ENCODE measurements at regions not wholly inside any gene's neighbourhood (a gene's known extent, or its start where the extent isn't known, plus 50 kb on each side); places are given as distances from the start of the nearest gene placed in this dataset.

GRCh38 chr6:133017581-133017980 is 203.2 kb downstream of the RPS12 start:
- no peak for TF ChIP-seq CTCF (IDR thresholded peaks at IDR 0.05; ENCODE audit: control extremely low read depth, extremely low read depth)

GRCh38 chr6:133026705-133027104 is 212.3 kb downstream of the RPS12 start:
- H3K36me3 ChIP-seq (ENCODE audit: control insufficient read depth in 4 of 4, insufficient read depth in 4 of 4, low read length in 4 of 4), result no peaks in the 10 kb centered on the region
- ATAC-seq (ENCODE audit: insufficient read depth, low FRiP score) (no peak), DNase-seq (no peak)
- no peaks in the 10 kb centered on the region for H3K4me1 ChIP-seq (ENCODE audit: control insufficient read depth in 5 of 5, insufficient read depth in 5 of 5, low read length in 5 of 5)
- no peak overlapping the region for H3K9ac ChIP-seq (ENCODE audit: insufficient read depth in 1 of 2, low read length in 2 of 2)
- no peaks in the 10 kb centered on the region for H3K27me3 ChIP-seq (ENCODE audit: control insufficient read depth in 3 of 3, insufficient read depth in 3 of 3, low read length in 2 of 3)
- 96% methylated on average over 2 of the region's 2 CpGs; no CpG with 5 or more reads in 1 of the 2 donors for WGBS, 2 donors
- no peak for TF ChIP-seq CTCF (IDR thresholded peaks at IDR 0.05; ENCODE audit: control extremely low read depth, extremely low read depth)
- no peaks in the 10 kb centered on the region for H3K9me3 ChIP-seq (ENCODE audit: control insufficient read depth in 4 of 4, insufficient read depth in 3 of 4, low read length in 3 of 4)
- H3K4me3 ChIP-seq, result no peak overlapping the region
- no peak overlapping the region for H3K27ac ChIP-seq (ENCODE audit: low read depth in 1 of 2, low read length in 1 of 2)

More at GRCh38 chr6:133017581-133017980, 203.2 kb downstream of the RPS12 start:
- H3K9ac ChIP-seq (ENCODE audit: insufficient read depth in 1 of 2, low read length in 2 of 2), result no peak overlapping the region
- peaks cover 0 to 11% (median 0%) of the 10 kb centered on the region in 5 donors for H3K4me1 ChIP-seq (ENCODE audit: control insufficient read depth in 5 of 5, insufficient read depth in 5 of 5, low read length in 5 of 5)
- H3K36me3 ChIP-seq (ENCODE audit: control insufficient read depth in 4 of 4, insufficient read depth in 4 of 4, low read length in 4 of 4), result no peaks in the 10 kb centered on the region
- no peak overlapping the region for H3K27ac ChIP-seq (ENCODE audit: low read depth in 1 of 2, low read length in 1 of 2)
- 76 to 80% methylated on average over 5 of the region's 5 CpGs for WGBS, 2 donors
- ATAC-seq (ENCODE audit: insufficient read depth, low FRiP score) (no peak), DNase-seq (no peak)
- H3K4me3 ChIP-seq, result no peak overlapping the region
- no peaks in the 10 kb centered on the region for H3K27me3 ChIP-seq (ENCODE audit: control insufficient read depth in 3 of 3, insufficient read depth in 3 of 3, low read length in 2 of 3)
- H3K9me3 ChIP-seq (ENCODE audit: control insufficient read depth in 4 of 4, insufficient read depth in 3 of 4, low read length in 3 of 4), result peaks cover 0 to 2% (median under 1%) of the 10 kb centered on the region in 4 donors

- no peaks in the 10 kb centered on the region for H3K36me3 ChIP-seq (ENCODE audit: control insufficient read depth in 4 of 4, insufficient read depth in 4 of 4, low read length in 4 of 4)
- H3K4me1 ChIP-seq (ENCODE audit: control insufficient read depth in 5 of 5, insufficient read depth in 5 of 5, low read length in 5 of 5), result no peaks in the 10 kb centered on the region
- WGBS, 2 donors, result 89 to 91% methylated on average over 4 of the region's 4 CpGs
- H3K27ac ChIP-seq (ENCODE audit: low read depth in 1 of 2, low read length in 1 of 2), result no peak overlapping the region
- no peak for TF ChIP-seq CTCF (IDR thresholded peaks at IDR 0.05; ENCODE audit: control extremely low read depth, extremely low read depth)
- no peak for ATAC-seq (ENCODE audit: insufficient read depth, low FRiP score)
- H3K4me3 ChIP-seq, result no peak overlapping the region
- no peaks in the 10 kb centered on the region for H3K27me3 ChIP-seq (ENCODE audit: control insufficient read depth in 3 of 3, insufficient read depth in 3 of 3, low read length in 2 of 3)
- H3K9ac ChIP-seq (ENCODE audit: insufficient read depth in 1 of 2, low read length in 2 of 2), result no peak overlapping the region
- peak in 1 of 3 donors; percentile 20 for DNase-seq
- H3K9me3 ChIP-seq (ENCODE audit: control insufficient read depth in 4 of 4, insufficient read depth in 3 of 4, low read length in 3 of 4), result no peaks in the 10 kb centered on the region
Measured at GRCh38 chr6:133033263-133033662, 207.9 kb upstream of the EYA4 start.
